Endothelial cell of umbilical vein (primary cell): ENCODE measurements at regions not wholly inside any gene's neighbourhood (a gene's known extent, or its start where the extent isn't known, plus 50 kb on each side); places are given as distances from the start of the nearest gene placed in this dataset.

ENCODE experiments used
- BruUV-seq: library from RNA; stranded (reverse); fragments of 400-500 nt; replicated peaks from 2 replicates; lab custom pipeline; 2021; lab: Mats Ljungman, UMichigan
- CTCF ChIA-PET: fragments of 300-600, 350-600 bp; sonication (Branson Sonifier 250); formaldehyde crosslinking; loops from one replicate; lab custom pipeline; 2021; ENCODE audit warnings: antibody characterized with exemption, inconsistent platforms; lab: Charles Lee
- POLR2A ChIA-PET: fragments of 300-600, 350-600 bp; sonication (Branson Sonifier 250); formaldehyde crosslinking; loops from one replicate; lab custom pipeline; 2021; ENCODE audit warnings: antibody characterized with exemption, inconsistent platforms; lab: Charles Lee
- DNase-seq: peaks from one replicate; pipeline ENCODE4 v3.0.0-alpha.2; 2011; ENCODE audit warnings: low read depth, low spot score
- FAIRE-seq: peaks from 2 replicates; lab custom pipeline; 2011; peaks lifted over from hg19 to GRCh38; lab: Jason Lieb, UNC
- H2AFZ ChIP-seq: 2 replicates; pipeline ENCODE4 v1.6.0; 2012; ENCODE audit warnings: low read depth, low read length, control low read depth, inconsistent platforms
- H3K27ac ChIP-seq: 2 replicates; pipeline ENCODE4 v1.5.1; 2011; ENCODE audit warnings: low read depth, mild to moderate bottlenecking, control low read depth, low read length, moderate library complexity; ENCODE audit not compliant: insufficient read depth
- H3K27me3 ChIP-seq, 2 experiments: 2 replicates each; pipeline versions ENCODE4 v1.6.0 to v1.6.1; 2011; ENCODE audit warnings: low read length in 2 of 2, mixed read lengths in 1 of 2; ENCODE audit not compliant: control insufficient read depth in 2 of 2, insufficient read depth in 2 of 2
- H3K36me3 ChIP-seq, 2 experiments: 2 replicates in 1 of 2; 3 replicates in 1 of 2; pipeline ENCODE4 v1.5.1; 2011; ENCODE audit warnings: low read length in 2 of 2, mild to moderate bottlenecking in 1 of 2, moderate library complexity in 1 of 2; ENCODE audit not compliant: control insufficient read depth in 2 of 2, insufficient read depth in 2 of 2; ENCODE audit errors: extremely low read depth in 1 of 2
- H3K4me1 ChIP-seq: 3 replicates; pipeline ENCODE4 v1.5.1; 2011; ENCODE audit warnings: mild to moderate bottlenecking, low read length; ENCODE audit not compliant: control insufficient read depth, insufficient read depth; ENCODE audit errors: extremely low read depth
- H3K4me2 ChIP-seq: 2 replicates; pipeline ENCODE4 v1.6.1; 2011; ENCODE audit warnings: low read length, control low read depth, mixed read lengths; ENCODE audit not compliant: insufficient read depth
- H3K4me3 ChIP-seq, 3 experiments: fragments of 200-600 bp in 1 of 3; sonication (generic), shearing (Covaris generic) in 1 of 3; replicated peaks in 1 of 3; 2 replicates each; pipeline ENCODE4 v1.5.1; 2011 to 2016; ENCODE audit warnings: control low read depth in 3 of 3, low read length in 3 of 3, mild to moderate bottlenecking in 2 of 3, inconsistent platforms in 1 of 3, low read depth in 1 of 3, moderate library complexity in 1 of 3; ENCODE audit not compliant: insufficient read depth in 1 of 3
- H3K79me2 ChIP-seq: 2 replicates; pipeline ENCODE4 v1.6.0; 2012; ENCODE audit warnings: low read length, inconsistent platforms; ENCODE audit not compliant: control insufficient read depth, insufficient read depth
- H3K9ac ChIP-seq: replicated peaks from 2 replicates; pipeline ENCODE3; 2011; ENCODE audit warnings: low read length, control low read depth; ENCODE audit not compliant: insufficient read depth; ENCODE audit errors: extremely low read depth
- H3K9me1 ChIP-seq: replicated peaks from 3 replicates; pipeline ENCODE4 v1.6.0; 2011; ENCODE audit warnings: mild to moderate bottlenecking, low read length; ENCODE audit not compliant: control insufficient read depth, insufficient read depth; ENCODE audit errors: extremely low read depth
- H3K9me3 ChIP-seq: replicated peaks from 2 replicates; pipeline ENCODE4 v1.5.1; 2012; ENCODE audit warnings: low read length, inconsistent platforms; ENCODE audit not compliant: control insufficient read depth, insufficient read depth
- H4K20me1 ChIP-seq: replicated peaks from 2 replicates; pipeline ENCODE3; 2011; ENCODE audit warnings: mild to moderate bottlenecking, low read length; ENCODE audit not compliant: control insufficient read depth, insufficient read depth; ENCODE audit errors: extremely low read depth
- EZH2 ChIP-seq: IDR thresholded peaks from 2 replicates; pipeline ENCODE4 v1.6.1; 2012; ENCODE audit warnings: borderline replicate concordance, low read depth, mild to moderate bottlenecking, moderate library complexity, low read length, inconsistent platforms; ENCODE audit not compliant: severe bottlenecking
- FOS ChIP-seq: IDR thresholded peaks from 2 replicates; pipeline ENCODE4 v1.6.1; 2011; ENCODE audit warnings: mild to moderate bottlenecking, low read length, moderate library complexity, borderline replicate concordance; ENCODE audit not compliant: insufficient read depth
- GATA2 ChIP-seq: IDR thresholded peaks from 2 replicates; pipeline ENCODE4 v1.7.0; 2011; ENCODE audit warnings: low read depth, mild to moderate bottlenecking, moderate library complexity, mixed read lengths, low read length; ENCODE audit not compliant: insufficient read length, insufficient read depth
- JUN ChIP-seq: IDR thresholded peaks from 2 replicates; pipeline ENCODE4 v1.6.1; 2011; ENCODE audit warnings: borderline replicate concordance, low read depth; ENCODE audit not compliant: insufficient read length, insufficient read depth
- MYC ChIP-seq: IDR thresholded peaks from one replicate; pipeline ENCODE4 v1.6.1; 2011; ENCODE audit warnings: mild to moderate bottlenecking, low read depth, low read length
- POLR2A ChIP-seq: IDR thresholded peaks from 2 replicates; pipeline ENCODE4 v1.6.1; 2012; ENCODE audit warnings: low read depth, mild to moderate bottlenecking, control low read depth, low read length
- POLR2AphosphoS5 ChIP-seq: IDR thresholded peaks from 2 replicates; pipeline ENCODE4 v1.6.1; 2012; ENCODE audit warnings: low read depth, mild to moderate bottlenecking, control low read depth, low read length, moderate library complexity; ENCODE audit not compliant: insufficient read depth
- dilution Hi-C: fragments of 300-500 bp; cut with MboI; formaldehyde crosslinking; loops from one replicate; pipeline ENCODE4 v1.15.0; 2019; ENCODE audit warnings: low sequenced_read_pairs; ENCODE audit not compliant: extremely low pct_ligation_motif_present
- intact Hi-C: fragments of 100-400 bp; cut with micrococcal nuclease; formaldehyde crosslinking; loops from one replicate; pipeline ENCODE4 v1.10.0; 2022
- TF ChIP-seq, protein P1 (sequence below): IDR thresholded peaks from 2 replicates; pipeline ENCODE4 v1.6.1; 2011; ENCODE audit not compliant: insufficient read depth, insufficient read length
- TF ChIP-seq, protein P2 (sequence below), 2 donors: IDR thresholded peaks; 1 replicate in 1 of 2; 2 replicates in 1 of 2; pipeline ENCODE4 v1.5.1; 2011; ENCODE audit warnings: low read length in 2 of 2, mild to moderate bottlenecking in 2 of 2, moderate library complexity in 2 of 2, control low read depth in 1 of 2, inconsistent platforms in 1 of 2, low read depth in 1 of 2; ENCODE audit not compliant: insufficient read depth in 1 of 2; ENCODE audit errors: extremely low read depth in 1 of 2

DNA sequence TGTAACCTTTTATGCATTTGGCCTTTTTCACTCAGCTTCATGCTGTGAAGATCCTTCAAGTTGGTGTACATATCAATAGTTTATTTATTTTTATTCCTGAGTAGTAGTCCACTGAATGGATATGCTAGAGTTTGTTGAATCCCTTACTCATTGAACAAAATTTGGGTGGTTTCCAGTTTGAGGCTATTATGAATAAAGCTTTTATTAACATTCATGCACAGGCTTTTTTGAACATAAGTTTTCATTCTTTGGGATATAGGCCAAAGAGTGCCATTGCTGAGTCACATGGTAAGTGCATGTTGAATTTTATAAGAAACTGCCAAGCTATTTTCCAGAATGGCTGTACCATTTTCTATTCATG, 59.5 kb upstream of the CAPRIN2 start:
- TF ChIP-seq MYC: no peak
- ChIA-PET CTCF (interaction anchor here (1.0 to 1.2 kb wide), 3 partner anchors 10 to 1292 kb away, joined by 3 to 4 read pairs (median 3); no protein-coding TSS in a partner anchor), POLR2A (no interaction called here)
- H3K9ac ChIP-seq: no peak overlapping the region
- H3K4me1 ChIP-seq: no peaks in the 10 kb centered on the region
- no peaks in the 10 kb centered on the region for H3K9me1 ChIP-seq
- H3K9me3 ChIP-seq: no peaks in the 10 kb centered on the region
- DNase-seq: no peak
- no peak for FAIRE-seq
- H3K27me3 ChIP-seq: peaks cover 4 to 7% of the 10 kb centered on the region in 2 experiments
- H3K4me3 ChIP-seq: no peak overlapping the region
- no peak overlapping the region for H2AFZ ChIP-seq
- H3K79me2 ChIP-seq: no peaks in the 10 kb centered on the region
- no peaks in the 10 kb centered on the region for H4K20me1 ChIP-seq
- no peaks in the 10 kb centered on the region for H3K36me3 ChIP-seq
- dilution Hi-C loops (no loop called here), intact Hi-C loops (no loop called here)
- BruUV-seq: no TSS peak
- H3K4me2 ChIP-seq: no peak overlapping the region
- no peak overlapping the region for H3K27ac ChIP-seq

DNA sequence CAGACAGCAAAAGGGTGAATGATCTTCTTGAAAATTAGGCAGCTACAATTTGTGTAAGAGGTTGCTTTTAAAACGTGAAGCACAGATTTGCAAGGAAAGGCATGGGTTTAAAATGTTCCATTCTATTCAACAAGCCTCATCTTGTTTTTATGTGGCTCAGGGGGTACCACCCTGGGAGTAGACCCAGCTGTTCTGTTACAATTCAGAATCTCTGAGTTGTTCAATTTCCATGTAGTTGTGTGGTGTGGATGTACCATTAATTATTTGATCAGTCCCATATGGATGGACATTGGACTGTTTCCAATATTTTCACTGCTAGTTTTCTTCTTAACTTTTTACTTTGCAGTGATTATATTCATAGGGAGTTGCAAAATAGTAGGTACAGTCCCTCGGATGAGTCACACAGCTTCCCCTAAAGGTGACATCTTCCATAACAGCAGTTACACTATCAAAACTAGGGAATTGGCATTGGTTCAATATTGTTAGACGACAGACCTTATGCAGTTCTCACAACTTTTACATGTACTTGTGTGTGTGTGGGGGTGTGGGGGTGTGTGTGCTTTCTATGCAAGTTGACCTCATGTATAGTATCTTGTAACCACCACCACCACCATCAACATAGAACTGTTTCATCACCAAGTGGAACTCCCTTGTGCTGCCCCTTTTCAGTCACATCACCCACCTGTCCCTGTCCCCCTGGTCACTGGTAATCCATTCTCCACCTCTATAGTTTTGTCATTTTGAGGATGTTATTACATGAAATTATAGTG, 59.0 kb upstream of the CAPRIN2 start:
- Histone ChIP-seq H3K27me3 (peaks cover 2 to 4% of the 10 kb centered on the region in 2 experiments), H3K4me1 (no peaks in the 10 kb centered on the region), H3K79me2 (no peaks in the 10 kb centered on the region), H3K9me1 (no peaks in the 10 kb centered on the region), H4K20me1 (no peaks in the 10 kb centered on the region), H3K4me2 (no peak overlapping the region), H2AFZ (no peak overlapping the region), H3K9ac (no peak overlapping the region), H3K27ac (no peak overlapping the region), H3K9me3 (no peaks in the 10 kb centered on the region), H3K36me3 (no peaks in the 10 kb centered on the region), H3K4me3 (no peak overlapping the region)
- FAIRE-seq: no peak
- no TSS peak for BruUV-seq
- dilution Hi-C loops (no loop called here), intact Hi-C loops (no loop called here)
- TF ChIP-seq POLR2A (no peak), FOS (no peak), POLR2AphosphoS5 (no peak), GATA2 (no peak), JUN (no peak), EZH2 (no peak), MYC (no peak)
- TF ChIP-seq, protein P1, sequence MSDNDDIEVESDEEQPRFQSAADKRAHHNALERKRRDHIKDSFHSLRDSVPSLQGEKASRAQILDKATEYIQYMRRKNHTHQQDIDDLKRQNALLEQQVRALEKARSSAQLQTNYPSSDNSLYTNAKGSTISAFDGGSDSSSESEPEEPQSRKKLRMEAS: no peak
- TF ChIP-seq, protein P2, sequence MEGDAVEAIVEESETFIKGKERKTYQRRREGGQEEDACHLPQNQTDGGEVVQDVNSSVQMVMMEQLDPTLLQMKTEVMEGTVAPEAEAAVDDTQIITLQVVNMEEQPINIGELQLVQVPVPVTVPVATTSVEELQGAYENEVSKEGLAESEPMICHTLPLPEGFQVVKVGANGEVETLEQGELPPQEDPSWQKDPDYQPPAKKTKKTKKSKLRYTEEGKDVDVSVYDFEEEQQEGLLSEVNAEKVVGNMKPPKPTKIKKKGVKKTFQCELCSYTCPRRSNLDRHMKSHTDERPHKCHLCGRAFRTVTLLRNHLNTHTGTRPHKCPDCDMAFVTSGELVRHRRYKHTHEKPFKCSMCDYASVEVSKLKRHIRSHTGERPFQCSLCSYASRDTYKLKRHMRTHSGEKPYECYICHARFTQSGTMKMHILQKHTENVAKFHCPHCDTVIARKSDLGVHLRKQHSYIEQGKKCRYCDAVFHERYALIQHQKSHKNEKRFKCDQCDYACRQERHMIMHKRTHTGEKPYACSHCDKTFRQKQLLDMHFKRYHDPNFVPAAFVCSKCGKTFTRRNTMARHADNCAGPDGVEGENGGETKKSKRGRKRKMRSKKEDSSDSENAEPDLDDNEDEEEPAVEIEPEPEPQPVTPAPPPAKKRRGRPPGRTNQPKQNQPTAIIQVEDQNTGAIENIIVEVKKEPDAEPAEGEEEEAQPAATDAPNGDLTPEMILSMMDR (IDR thresholded peaks at IDR 0.05; ENCODE audit: extremely low read depth in 1 of 2, insufficient read depth in 1 of 2, low read depth in 1 of 2, low read length in 2 of 2): no peak
- DNase-seq: no peak
- ChIA-PET POLR2A (no interaction called here), CTCF (interaction anchor here (1.0 to 1.2 kb wide), 2 partner anchors 11 to 1292 kb away, joined by 3 to 4 read pairs; no protein-coding TSS in a partner anchor)
